ENCODE measurements at regions not wholly inside any gene's neighbourhood (a gene's known extent, or its start where the extent isn't known, plus 50 kb on each side); places are given as distances from the start of the nearest gene placed in this dataset.

DNA sequence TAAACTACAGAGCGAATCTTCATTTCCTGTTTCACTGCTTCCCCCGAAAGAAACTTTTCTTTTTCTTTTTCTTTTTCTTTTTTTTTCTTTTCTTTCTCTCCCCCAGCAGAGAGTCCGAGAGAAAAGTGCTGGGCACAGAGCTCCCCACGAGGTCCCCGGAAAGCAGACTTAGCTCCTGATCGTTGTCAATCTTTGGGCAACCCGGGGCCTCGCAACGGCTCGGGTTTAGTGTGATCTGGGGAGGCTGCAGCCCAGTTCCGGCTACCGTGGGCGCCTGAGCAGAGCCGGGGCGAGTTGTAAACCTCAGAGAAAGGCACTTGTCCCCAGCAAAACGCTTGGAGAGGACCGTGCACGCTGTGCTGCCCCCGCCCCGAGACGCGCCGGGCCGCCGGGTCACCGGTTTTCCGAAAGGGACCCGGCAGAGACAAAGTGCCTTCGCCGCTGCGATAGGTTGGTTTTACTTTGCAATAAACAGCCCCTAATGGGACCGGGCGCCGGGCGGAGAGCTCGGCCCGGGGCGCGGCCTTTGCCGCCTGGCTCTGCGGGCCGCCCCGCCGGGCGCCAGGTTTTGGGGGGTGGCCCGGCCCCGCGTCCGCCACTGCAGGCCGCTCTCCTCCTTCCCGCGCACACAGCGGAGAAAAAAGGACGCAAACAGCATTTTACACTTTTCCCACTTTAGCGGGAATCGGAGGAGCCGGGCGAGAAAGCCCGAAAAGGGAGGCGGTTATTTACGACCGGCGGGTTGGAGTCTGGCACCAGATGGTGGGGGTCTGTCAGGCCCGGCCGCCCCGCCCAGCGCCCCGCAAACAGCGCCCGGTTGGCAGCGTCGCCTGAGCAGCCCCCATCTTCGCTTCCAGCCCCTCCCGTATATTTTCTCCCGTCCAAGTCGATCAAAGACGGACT lies 136.0 kb downstream of the INSIG2 start:
- no peak for DNase-seq

DNA sequence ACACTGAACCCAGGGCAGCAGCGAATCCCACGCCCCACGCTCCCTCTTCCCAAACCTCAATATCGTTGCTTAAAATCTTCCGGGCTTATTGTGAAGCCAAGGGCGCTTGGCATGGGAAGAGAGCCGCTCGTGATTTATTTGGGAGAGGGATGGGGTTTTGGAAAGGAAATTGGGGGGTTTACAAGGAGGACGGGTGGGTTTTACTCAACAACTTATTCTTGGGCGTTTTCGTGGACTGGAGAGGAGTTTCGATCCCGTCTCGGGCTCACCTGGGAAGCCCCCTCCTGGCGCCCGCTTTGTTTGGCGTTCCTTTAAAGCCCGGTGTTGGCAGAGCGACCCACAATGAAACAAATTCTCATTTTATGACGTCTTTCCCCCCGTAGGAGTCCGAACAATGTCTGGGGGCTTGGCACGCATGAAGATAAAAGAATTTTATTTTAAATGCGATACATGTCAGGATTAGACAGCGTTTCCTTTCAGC lies 135.3 kb downstream of the INSIG2 start:
- no peak for DNase-seq

DNA sequence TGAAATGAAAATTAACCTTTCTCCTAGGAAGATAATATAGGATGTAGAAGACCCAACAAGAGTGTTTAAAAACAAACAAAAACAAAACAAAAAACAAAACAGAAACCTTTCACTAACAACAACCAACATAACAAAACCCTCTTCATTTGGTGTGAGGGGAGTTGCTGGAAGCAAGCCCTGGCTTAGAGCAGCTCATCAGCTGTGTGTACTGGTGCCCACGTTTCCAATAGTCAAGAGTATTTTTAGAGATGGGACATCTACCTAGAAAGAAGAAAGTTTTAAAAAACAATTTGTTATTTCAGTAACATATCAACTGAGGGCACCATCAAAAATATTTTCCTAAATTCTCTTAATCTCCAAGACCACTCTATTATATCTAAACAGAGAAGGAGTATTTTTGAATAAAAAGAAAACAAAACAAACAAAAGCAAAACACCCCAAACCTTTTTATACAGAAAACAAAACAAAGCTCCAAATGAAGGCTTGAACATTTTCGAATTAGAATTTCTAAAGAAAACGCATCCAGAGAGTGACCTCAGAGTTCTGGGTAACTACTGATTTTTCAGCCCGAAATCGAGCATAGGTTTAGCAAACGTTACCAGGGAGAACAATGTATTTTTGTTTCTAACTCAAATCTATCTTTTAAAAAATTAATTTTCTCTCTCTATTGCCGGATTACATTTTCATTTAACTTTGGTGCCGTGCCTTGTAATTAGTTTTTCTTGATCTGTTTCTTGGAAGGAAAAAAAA lies 134.6 kb downstream of the INSIG2 start:
- no peak for DNase-seq

DNA sequence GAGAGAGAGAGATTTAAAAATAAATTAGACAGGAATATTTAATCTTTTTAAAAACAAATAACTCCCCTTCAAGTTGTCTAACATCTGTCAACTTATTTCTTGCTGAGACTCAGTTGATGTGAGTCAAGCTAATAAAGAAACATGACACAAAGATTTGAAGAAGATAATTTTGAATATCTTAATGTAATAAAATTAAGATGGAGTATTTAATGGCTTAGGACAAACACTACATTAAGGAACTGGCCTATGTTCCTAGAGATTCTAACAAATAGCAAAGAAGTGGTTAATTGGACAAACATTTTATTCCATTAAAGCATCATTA lies 134.0 kb downstream of the INSIG2 start:
- no peak for DNase-seq

DNA sequence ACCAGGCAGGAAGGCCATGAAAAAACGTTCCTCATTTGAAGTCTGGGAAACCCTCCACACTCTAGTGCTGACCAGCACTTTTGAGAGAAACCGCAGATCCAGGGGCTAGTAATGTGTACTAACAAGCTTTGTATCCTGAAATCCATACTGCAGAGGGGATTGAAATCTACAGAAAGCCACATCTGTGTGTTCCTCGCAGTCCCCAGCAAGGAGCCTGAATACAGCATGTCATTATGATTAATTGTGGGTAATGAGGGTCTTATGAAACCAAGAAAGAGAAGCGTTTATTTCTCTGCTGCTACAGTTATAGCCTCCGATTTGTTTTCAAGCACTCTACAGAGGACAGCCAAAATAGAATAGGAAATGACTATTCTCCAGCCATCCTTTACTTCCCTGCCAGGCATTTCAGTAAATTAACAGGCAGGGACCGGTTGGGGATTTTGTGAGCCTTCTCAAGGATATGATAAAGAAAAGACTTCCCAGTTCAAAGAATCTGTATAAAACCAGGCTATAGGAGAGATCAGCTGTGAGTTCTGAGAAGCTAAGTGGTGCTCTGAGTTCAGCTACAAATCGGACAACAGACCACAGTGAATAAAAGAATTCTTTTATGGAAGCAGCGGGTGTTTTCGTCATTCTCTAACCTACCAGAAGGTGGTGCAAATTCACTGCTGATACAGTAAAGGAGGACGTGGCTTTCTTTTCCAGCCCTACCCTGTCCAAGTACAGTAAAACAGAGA lies 133.4 kb downstream of the INSIG2 start:
- peak; percentile 53 for DNase-seq

DNA sequence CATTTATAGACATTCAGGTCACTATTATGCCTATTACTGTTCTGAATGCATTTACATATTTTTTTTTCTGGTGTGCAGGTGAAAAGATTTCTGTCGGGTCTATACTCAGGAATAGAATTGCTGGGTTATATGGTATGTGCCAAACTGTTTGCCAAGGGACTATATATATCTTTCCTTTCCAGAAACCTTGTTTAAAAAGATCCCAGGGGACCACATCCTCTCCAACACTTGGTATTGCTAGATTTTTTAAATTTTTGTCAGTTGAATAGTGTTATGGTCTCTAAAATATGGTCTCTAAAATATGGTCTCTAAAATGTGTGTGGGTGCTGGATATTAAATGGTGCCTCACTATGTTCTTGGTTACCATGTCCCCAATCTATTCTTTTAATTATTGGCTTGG lies 131.3 kb downstream of the INSIG2 start:
- DNase-seq, result no peak

DNA sequence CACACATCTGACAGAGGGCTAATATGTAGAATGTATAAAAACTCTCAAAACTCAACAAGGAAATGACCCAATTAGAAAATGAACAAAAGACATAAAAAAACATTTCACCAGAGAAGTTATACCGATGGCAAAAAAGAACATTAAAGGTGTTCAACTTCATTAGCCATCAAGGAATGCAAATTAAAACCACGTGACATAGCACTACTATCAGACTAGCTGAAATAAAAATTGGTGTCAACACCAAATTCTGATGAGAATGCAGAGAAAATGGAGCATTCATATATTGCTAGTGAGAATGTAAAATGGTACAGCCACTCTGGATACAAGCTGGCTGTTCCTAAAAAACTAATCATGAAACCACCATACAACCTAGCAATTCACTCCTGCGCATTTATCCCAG lies 128.0 kb downstream of the INSIG2 start:
- DNase-seq, result no peak

DNA sequence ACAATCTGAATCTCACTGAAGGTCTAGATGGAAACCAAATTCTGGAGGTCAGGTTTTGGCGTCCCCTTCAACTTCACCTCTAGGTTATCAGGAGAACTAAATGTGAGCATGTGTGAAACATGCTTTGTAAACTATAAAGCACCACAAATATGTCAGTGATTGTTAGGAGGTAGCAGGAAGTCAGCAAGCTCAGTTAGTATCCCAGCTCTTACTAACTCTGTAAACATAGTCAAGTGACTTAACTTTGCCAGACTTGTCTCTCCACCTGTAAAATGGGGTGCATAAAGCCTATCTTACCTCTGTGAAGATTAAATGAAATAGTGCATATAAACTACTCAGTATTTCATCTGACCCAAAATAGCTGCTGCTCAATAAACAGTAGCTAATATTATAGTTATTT lies 121.5 kb downstream of the INSIG2 start:
- DNase-seq, result no peak

DNA sequence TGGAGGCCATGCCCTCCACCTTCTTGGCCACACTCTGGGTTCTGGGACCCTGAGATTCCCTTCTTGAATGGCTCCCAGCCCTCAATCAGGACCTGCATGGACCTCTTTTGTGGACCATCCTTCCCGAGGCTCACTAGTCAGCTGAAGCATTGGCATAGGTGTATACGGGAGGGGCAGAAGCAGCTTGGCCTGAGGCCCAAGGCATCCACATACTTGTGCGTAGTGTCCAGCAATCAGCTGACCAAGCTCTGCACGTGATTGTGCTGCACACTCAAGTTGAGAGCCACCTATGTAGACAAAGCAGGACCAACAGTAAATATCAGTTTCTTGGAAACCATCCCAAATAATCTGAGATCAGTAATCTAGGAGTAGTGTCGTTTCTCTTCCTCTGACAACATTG lies 119.6 kb downstream of the INSIG2 start:
- DNase-seq, result no peak

DNA sequence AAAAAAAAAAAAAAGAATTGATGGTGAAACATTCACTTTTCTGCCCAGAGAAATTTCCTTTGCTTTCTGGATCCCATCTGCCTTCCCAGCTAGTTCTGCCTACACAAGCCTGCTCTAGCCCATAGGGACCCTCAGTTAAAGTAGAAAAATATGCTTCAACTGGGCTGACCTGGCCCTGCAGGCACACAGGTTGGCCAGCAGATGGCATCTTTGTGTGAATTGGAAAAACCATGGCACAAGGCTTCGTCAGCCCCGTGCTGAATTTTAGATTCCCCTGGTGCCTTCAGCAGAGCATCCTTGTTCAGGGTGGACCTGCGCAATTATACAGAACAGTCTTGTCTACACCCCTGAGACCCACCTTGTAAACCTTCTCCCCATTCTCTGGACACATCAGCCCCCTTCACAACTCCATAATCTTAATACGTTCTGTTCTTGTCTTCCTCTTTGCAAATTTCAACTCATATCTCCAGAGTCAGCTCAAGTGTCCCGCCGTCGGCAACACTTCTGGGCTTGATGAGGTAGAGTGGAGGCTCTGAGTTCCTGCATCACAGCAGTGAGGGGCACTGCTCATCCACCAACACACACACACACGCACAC lies 114.5 kb downstream of the INSIG2 start:
- DNase-seq, result peak; percentile 34

DNA sequence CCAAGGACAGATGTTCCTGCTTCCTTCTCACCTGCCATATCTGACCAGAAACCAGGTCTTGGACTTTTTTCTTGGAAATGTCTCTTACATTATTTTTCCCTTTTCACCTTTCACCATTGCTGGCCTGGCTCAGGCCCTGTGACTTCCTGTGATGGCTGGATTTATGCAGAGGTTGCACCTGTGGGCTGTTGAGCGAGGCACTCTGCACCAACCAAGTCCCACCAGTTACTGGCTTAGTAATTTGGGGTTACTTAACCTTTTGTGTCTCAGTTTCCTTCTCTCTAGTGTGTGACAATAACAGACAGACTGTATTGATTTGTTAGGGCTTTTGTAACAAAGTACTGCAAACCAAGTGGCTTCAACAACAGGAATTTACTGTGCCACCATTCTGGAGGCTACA lies 110.0 kb downstream of the INSIG2 start:
- no peak for DNase-seq

DNA sequence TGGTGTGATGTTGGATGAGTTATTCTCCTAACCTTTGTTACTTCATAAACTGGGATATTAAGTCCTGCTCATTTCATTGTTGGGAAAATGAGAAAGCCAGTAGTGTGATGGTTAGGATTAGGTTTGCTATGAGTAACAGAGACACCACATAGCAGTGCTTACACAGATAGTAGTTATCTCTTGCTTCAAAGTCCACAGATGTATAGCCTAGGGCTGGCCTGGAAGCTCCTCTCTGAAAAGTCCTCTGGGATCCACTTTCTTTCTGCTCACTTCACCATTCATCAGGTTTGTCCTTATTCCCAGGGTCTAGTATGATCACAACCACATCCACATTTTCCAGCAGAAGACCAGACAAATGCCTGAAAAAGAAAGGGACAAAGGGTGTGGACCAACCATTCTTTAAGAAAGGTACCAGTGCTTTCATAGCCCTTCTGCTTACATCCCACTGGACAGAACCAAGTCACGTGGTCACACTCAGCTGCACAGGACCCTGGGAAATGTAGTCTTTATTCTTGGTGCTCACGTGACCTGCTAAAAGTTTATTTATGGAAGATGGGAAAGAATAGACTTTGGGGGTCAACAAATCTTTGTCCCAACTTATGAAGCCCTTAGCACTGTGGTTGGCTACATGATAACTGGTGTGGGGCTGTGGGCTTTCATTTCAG lies 108.9 kb downstream of the INSIG2 start:
- no peak for DNase-seq

DNA sequence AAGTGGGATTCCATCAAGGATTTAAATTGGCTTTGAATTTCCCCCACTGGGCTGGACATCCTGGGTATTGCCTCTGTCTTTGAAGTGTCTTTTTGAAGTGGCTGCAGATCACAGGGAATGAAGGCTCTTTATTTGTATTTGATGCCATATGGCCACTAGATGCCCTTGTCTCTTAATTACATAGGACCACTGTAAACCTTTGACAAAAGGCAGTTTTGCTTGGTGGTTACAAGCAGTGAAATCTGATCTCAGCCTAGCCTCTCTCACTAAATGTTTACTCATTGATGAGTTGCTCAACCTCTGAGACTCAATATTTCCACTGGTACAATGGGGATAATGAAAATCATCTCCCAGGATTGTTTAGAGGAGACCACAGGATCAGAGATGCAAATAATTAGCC lies 102.2 kb downstream of the INSIG2 start:
- DNase-seq, result no peak

DNA sequence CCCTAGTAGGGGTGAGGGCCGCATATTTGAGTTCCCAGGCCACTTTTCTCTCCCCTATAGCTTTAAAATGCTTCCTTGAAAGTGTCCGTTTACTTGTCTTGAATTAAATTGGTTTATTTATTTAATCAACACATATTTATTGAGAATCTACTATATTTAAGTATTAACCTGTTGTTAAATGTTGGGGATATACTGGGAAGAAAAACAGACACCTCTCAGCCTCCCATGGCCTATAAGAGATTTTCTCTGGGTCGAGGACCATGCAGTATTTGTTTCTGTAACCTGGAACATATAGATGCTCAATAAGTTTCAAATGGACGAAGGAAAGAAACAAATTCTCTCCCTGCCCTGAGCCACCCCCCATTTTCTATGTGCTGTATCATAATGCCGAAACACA lies 98.6 kb downstream of the INSIG2 start:
- no peak for DNase-seq

DNA sequence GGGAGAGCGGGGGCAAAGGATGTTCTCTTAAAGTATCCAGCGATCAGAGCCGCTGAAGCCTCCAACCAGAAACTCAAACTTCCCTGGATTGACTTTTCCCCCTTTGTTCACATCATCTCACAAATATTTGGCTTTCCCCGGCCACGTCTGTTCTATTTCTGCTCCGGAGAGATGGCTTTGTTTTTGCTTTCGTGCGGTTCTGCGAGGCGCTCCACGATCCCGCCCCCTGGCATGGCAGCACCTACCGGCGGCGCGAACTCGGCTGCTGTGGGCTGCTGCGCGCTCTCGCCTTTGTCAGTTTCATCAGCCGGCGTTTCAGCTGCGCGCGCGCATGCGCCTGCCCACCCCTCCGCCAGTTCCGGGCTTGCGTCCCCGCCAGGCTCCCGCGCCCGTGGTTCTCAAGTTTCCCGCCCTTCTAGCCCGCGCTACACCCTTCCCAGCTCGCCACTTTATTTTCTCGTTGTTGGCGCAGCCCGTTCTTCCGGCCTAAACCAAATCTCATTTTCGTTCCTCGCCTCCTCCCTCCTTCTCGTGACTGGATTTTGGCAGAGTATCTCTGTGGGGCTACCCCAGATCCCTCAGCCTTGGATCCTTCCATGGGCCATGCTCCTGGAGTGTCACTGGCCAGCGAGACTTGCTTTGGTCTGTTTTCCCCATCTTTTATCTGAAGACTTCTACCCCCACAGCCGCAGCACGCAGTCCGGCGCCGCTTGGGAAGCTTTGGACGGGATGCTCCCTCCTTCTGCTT lies 98.0 kb downstream of the INSIG2 start:
- DNase-seq, result peak; percentile 78

DNA sequence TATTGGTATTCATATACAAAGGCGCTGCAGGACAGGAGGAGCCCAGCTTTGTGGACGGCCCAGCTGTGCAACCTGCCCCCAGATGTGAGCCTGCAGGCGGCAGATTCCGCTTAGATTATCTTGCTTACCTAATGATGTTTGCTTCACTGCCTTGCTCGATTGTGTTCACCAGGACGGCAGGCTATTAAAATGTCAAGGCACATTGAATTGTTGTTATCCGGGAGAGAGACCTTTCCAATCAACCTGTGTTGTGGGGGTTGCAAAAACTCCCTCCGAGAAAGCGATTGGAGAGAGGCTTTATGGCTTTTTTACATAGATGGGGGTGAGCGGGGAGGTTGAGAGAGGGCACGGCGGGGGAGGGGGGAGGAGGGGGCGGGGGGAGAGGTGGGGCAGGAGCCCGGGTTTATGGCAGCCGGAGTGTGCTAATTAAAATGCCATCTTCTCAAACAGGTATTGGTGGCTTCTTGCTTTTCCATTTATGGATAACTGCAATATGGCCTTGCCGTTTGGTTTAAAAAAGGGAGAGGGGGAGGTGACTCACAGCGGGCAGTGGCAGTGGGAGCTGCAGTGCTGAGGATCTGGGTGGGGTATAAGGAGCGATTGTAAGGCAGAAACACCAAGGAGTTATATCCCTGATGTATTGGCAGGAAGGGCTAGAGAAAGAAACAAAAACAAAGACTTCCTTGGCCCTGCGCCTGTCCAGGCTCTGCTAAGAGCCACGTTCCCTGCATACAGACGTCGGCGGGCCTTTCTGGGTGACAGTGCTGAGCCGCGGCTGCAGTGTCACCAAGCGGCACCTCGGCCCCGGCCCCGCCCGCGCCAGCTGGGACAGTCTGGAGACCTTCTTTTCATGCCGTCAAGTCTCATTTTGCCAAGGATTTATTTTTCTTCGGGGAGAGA lies 97.2 kb downstream of the INSIG2 start:
- DNase-seq, result no peak

DNA sequence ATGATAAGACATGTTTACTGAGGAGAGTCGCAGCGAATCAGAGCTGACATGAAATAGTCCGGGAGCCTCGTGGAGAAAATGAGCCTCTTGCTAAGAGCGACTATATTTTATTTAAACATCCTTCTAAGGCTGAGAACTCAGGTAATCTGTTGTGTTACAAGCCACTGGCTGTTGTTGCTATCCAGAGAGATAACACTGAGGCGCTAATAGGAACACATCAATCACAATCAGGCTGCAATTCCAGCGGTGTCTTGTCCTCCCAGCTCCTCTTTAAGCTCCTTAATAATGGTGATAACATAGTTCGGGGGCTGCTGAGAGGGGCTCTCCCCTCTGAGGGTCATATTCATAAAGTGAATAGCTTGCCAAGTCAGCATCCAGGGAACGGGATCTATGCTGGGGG lies 95.1 kb downstream of the INSIG2 start:
- no peak for DNase-seq

DNA sequence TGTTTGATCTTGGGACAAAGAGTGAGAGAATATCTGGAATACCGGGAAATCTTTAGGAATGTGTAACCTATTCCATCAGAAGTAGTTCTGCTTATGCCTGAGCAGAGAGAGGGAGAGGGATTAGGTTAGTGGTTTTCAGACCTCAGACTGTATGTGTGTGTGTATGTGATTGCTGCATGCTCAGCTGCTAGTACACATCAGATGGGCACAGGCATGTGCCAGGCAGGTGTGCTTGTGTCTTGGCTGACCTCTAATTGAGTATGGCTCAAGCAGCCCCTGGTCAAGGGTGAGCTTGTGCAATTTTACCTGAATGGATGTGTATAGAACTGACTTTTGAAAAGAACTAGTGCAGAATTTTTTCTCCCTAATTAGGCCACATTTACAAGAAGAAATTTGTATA lies 91.2 kb downstream of the INSIG2 start:
- DNase-seq, result no peak

DNA sequence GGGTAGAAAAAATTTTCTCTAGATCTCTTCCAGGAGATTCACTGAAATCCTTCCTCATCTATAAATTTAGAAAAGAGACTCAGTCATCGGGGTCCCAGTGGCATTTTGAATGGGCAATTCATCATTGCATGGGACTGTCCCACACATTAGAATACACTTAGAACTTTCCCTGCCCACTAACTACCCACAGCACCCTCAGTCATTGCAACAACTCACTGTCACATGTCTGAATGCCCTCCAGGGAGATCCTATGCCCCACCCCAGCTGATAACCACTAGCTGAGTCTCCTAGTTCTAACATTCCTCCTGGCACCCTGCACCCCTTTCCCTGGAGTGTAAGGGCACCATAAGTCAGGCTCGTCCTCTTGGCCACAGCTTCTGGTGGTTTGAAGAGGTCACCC lies 89.6 kb downstream of the INSIG2 start:
- no peak for DNase-seq

DNA sequence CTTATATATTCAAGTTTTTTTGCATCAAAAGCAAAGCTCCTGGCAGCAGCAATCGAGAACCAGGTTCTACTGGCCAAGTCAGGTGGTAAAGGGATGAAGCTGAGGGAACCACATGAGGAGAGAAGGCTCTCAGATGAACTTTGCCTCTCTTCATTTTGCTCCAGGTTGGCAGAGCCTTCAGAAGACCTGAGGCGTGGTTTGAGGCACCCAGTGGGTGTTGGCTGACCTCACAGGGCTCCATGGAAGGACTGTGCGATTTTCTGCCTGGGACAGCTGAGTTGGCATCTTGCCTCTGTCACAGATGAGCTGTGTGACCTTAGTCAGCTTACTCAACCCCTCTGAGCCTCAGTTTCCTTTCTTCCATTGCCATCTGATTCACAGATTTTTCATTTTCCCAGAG lies 89.0 kb downstream of the INSIG2 start:
- no peak for DNase-seq

DNA sequence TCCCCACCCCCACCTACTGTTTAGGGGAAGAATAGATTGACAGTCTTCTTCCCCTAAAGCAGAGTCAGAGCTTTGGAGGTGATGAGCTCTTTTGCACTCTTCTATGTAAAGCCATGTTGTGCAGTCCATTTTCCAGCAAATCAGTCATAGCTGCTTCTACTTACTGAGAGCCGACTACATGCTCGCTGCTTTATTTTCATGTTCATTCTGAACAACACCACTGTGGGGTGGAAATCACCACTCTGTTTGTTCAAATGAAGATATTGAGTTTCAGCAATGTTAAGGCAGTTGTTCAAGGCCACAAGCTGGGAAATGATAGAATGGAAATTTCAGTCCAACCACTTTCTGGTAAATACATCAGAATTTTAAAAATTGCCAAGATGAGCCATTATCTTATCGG lies 88.3 kb downstream of the INSIG2 start:
- DNase-seq, result no peak

All from NCI-H1048 (cell line).